SK-N-SH treated with all-trans-retinoic acid at 6 μM for 48 hours (cell line): ENCODE measurements at regions not wholly inside any gene's neighbourhood (a gene's known extent, or its start where the extent isn't known, plus 50 kb on each side); places are given as distances from the start of the nearest gene placed in this dataset.

ENCODE experiments used
- ARNTL ChIP-seq: fragments of 450-650 bp; formaldehyde crosslinking; IDR thresholded peaks from 2 replicates; pipeline ENCODE4 v1.5.0; 2020; ENCODE audit warnings: low read depth, mild to moderate bottlenecking, moderate library complexity, borderline replicate concordance
- BACH2 ChIP-seq: fragments of 250-450 bp; sonication (Bioruptor Pico); IDR thresholded peaks from 2 replicates; pipeline ENCODE4 v1.9.0; 2021; ENCODE audit warnings: mild to moderate bottlenecking, borderline replicate concordance
- CREB5 ChIP-seq: fragments of 250-450 bp; sonication (Bioruptor Pico); IDR thresholded peaks from 2 replicates; pipeline ENCODE4 v1.5.1; 2020; ENCODE audit warnings: low read depth, mild to moderate bottlenecking, moderate library complexity
- CSDC2 ChIP-seq: fragments of 250-450 bp; sonication (Bioruptor Pico); IDR thresholded peaks from 2 replicates; pipeline ENCODE4 v1.5.0; 2020; ENCODE audit warnings: mild to moderate bottlenecking, moderate library complexity
- ISL1 ChIP-seq: fragments of 250-450 bp; sonication (Bioruptor Pico); IDR thresholded peaks from 2 replicates; pipeline ENCODE4 v2.1.2; 2022; ENCODE audit warnings: mild to moderate bottlenecking, moderate library complexity
- PATZ1 ChIP-seq: fragments of 250-450 bp; sonication (Bioruptor Pico); IDR thresholded peaks from 2 replicates; pipeline ENCODE4 v1.8.0; 2020; ENCODE audit warnings: mild to moderate bottlenecking, moderate library complexity, borderline replicate concordance
- POU6F1 ChIP-seq: fragments of 250-450 bp; sonication (Bioruptor Pico); IDR thresholded peaks from 2 replicates; pipeline ENCODE4 v1.8.0; 2021; ENCODE audit warnings: low read depth, mild to moderate bottlenecking, moderate library complexity, borderline replicate concordance
- RARB ChIP-seq: fragments of 250-450 bp; sonication (Bioruptor Pico); IDR thresholded peaks from 2 replicates; pipeline ENCODE4 v1.8.0; 2021; ENCODE audit warnings: mild to moderate bottlenecking, moderate library complexity
- TCF4 ChIP-seq: fragments of 250-450 bp; sonication (Bioruptor Pico); IDR thresholded peaks from 2 replicates; pipeline ENCODE4 v1.8.0; 2021; ENCODE audit warnings: mild to moderate bottlenecking, moderate library complexity, borderline replicate concordance
- TSHZ2 ChIP-seq: fragments of 250-450 bp; sonication (Bioruptor Pico); IDR thresholded peaks from 2 replicates; pipeline ENCODE4 v1.5.0; 2020; ENCODE audit warnings: mild to moderate bottlenecking, moderate library complexity
- ZFP30 ChIP-seq: fragments of 450-650 bp; formaldehyde crosslinking; IDR thresholded peaks from 2 replicates; pipeline ENCODE4 v1.5.0; 2022; ENCODE audit warnings: mild to moderate bottlenecking, moderate library complexity
- ZNF565 ChIP-seq: fragments of 450-650 bp; formaldehyde crosslinking; conservative IDR thresholded peaks from 2 replicates; pipeline ENCODE4 v1.5.0; 2020; ENCODE audit warnings: low read depth, mild to moderate bottlenecking, moderate library complexity

GRCh38 chr6:890995-891394 lies 198.1 kb upstream of the EXOC2 start:
- TF ChIP-seq TCF4 (CRISPR knock-in tag) (no peak), CREB5 (CRISPR knock-in tag) (no peak), ZFP30 (no peak), POU6F1 (no peak), CSDC2 (CRISPR knock-in tag) (no peak), PATZ1 (CRISPR knock-in tag) (no peak), TSHZ2 (CRISPR knock-in tag) (no peak), ARNTL (CRISPR knock-in tag) (no peak), ZNF565 (CRISPR knock-in tag) (no peak), RARB (CRISPR knock-in tag) (no peak), BACH2 (CRISPR knock-in tag) (no peak), ISL1 (CRISPR knock-in tag) (no peak)
